NCI-H2081 (cell line): ENCODE measurements at regions not wholly inside any gene's neighbourhood (a gene's known extent, or its start where the extent isn't known, plus 50 kb on each side); places are given as distances from the start of the nearest gene placed in this dataset.

Experiments
- DNase-seq, 2 experiments: peaks; one replicate each; lab custom pipeline; 2025; lab: John Stamatoyannopoulos, UW

DNA sequence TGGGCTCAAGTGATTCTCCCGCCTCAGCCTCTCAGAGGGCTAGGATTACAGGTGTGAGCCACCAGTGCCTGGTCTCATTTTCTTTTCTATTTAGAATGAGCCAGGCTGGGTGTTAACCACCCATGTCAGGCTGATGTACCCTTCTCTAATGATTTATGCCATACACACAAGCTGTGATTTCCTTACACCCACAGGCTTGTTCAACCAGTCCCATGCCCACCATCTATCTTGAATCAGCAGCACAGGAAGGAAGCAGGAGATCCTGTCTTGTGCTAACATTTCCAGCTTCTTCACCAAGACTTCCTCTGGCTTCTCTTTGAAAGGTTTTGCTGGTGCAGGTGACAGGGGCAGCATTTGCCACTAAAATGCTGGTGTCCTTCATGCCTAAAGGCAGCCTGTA is 176.4 kb downstream of the GATA3 start:
- DNase-seq: no peak

DNA sequence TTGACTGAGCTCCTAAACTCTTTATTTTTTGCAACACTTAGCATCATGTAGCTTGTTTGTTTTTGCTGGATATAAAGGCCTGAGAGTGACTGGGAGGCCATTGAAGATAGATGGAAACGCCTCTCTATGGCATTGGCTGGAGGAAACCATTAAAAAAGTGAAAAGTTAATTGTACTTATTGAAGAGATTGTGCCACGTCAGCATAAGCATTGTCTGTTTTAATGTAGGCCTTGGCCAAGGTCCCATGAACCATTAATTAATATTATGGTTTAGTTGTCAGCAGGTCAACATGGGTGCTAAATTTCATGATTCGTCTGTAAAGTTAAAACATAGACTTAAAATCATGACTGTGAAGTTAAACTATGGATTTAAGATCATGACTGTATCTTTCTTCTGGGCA is 178.6 kb downstream of the GATA3 start:
- no peak for DNase-seq

DNA sequence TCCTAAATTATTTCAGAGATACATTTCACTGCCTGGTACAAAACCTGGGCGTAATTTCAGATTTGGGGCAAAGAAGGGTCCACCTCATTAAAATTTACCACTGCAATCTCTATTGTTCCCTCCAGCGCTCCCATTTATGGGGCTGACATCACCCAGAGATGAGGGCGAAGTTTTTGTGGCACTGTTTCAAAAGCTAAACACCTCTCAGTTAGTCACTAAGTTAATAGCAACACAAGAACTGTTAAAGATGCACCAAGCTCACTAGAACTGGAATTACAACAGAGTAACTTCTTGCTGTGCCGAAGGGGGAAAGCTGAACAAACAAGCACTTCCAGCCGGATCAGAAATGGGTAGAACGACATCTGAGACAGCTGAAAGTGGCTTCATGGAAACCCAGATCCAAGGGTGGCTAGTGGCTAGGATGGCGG is 179.4 kb downstream of the GATA3 start:
- DNase-seq: no peak

DNA sequence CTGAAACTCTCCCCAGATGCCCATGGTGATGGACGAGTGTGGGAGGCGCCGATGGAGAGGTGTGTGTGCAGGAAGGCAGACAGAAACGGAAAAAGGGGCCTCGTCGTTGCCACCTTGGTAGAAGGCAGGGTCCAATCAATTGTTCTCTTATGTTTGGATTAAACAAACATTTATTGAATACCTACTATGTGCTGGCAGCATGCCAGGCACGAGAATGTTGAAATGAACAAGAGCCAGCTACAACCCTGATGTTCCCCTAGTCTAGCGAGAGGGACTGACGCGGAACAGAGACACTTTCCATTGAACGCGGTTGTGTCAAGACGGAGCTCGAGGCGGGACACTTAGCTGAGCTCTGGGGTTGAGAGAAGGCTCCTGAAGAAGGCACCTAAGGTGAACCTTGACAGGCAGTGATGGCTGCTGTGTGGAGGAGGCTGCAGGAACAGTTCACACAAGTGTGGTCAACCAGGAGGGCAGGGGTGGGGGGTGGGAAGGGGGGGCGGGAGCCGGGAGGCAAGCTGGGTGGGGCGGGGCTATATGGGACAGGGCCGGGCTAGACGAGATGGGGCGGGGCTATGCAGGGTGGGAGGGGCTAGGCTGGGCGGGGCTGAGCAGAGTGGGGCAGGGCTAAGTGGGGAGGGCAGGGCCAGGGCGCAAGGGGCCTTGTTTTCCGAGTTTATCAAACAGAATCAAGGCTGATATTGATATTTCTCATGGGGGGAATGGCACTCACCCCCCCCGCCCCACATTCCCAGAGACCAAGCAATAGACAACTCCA is 181.0 kb downstream of the GATA3 start:
- DNase-seq: no peak

DNA sequence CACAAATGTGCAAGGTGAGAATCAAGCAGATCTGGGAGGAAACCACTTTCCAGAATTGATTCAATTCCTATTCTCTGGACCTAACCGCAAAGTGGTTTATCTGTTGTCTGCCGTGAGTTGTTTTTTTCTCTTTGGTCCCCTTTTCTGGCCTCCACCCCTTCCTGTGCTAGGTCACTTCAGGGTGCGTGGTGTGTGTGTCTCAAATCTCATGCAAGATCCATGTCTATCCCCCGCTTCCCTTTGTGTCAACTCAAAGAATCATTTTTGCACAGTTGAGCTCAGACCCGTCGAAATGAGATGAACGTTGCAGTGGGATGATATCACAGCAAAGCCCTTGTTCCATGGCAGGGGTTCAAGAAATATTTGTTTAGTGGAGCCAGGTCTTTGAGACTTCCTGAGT is 184.5 kb downstream of the GATA3 start:
- no peak for DNase-seq

DNA sequence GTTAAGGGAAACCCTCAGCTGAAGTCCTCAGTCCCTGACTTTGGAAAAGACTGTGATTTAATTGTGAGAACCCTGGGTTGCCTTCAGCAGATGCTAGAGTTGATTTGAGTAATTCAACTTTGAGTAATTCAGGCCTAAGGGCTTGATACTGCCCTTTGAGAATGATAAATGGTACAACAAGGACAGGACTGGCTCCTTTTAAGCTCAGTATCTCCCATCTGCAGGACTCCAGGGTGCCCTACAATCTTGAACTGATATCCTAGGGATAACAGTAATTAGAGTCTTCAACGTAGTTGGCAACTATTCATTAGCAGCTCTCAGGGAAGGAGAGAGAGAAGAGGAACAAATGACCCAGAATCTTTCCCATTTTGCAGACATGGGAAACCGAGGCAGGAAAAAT is 186.4 kb downstream of the GATA3 start:
- no peak for DNase-seq

DNA sequence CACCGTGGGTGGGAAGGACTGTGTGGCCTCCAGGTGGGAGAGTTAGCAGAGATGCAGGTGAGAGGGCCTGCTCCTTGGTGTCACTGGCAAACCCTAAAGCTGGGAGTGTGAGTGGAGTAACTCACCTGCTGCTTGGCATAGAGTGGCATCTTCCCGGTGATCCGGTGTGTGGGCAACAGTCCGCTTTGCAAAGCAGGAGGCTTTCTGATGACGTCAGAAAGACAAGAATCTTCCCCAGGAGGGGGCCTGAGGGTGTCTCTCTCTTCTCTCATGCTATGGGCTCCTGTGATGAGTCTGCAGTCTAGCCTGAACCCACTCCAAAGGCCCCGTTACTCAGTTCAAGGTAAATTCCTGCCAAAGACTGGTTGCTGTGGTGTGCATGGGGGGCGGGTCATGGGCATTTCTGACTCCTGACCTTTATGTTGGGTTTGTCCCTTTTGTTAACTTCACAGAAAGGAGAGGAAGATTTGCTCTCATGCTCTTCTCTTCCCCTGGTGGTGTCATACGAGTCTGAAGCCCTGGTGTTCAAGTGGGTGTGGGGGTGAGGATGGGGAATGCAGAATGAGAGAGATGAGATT is 187.9 kb downstream of the GATA3 start:
- no peak for DNase-seq

DNA sequence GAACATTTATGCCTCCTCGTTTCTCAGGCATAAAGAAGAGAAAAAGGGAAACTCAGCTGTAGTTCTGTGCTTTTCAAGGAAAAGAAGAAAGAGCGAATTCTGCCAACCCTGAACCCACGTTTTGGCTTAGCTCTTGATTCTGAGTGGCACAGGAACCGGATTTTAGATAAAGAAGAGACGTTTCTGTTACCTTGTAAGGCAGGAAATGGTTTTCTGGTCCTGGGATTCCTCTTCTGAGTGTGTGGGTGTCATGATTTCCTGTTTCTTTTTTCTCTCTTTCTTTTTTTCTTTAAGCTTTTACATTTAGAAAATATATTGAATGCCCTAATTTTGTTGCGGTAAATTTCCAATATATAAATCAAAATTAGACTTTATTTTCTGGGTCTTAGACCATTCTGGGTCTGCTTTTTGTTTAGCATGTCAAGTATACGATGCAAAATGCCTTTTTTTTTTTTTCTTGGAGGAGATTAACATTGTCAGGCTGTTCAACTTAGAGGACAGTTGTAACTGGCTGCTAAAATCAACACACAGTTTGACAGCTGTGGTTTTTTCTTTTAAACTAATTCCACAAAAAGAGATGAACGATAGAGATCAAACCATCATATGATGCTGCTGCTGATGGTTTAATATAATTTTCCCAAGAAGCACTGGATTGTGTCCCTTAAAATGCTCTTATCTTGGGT is 190.8 kb downstream of the GATA3 start:
- no peak for DNase-seq

DNA sequence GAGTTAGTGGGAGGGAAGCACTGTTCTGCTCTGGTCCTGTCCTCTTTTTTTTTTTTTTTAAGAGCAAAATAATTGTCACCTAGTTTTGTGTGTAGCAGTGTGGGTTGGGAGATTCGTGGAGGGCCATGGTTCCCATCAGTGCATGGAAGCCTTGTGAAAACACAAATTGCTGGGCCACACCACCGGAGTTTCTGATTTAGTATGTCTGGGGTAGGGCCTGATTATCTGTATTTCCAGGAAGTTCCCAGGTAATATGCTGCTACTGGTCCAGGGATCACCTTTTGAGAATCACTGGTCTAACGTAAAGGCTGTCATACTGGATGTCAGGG is 191.3 kb downstream of the GATA3 start:
- no peak for DNase-seq

DNA sequence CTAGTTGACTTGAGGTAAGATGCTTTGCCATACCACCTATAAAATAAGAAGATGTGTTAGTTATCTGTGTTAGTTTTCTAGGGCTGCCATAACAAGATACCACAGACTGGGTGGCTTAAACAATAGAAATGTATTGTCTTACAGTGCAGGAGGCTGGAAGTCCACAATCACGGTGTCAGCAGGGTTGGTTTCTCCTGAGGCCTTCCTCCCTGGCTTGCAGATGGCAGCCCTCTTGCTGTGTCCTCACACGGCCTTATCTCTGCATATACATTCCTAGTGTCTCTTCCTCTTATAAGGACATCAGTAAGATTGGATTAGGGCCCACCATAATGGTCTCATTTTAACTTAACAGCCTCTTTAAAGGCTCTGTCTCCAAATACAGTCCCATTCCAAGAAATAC is 192.1 kb downstream of the GATA3 start:
- DNase-seq: no peak

DNA sequence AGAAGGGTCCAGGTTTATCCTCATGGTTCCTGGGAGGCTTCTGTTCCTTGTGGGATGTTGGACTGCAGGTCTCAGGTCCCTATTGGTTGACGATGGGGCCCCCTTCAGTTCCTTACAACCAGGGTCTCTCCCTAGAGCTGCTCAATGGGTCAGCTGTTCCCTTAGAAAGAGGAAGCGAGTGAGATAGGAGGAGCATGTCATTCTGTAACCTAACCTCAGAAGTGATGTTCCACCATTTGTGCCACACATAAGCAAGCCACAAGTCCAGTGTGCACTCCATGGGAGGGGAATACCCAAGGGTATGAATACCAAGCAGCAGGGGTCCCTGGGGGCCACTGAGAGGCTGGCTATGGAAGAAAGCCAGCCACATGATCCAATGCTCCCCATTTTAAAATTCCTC is 192.7 kb downstream of the GATA3 start:
- no peak for DNase-seq

DNA sequence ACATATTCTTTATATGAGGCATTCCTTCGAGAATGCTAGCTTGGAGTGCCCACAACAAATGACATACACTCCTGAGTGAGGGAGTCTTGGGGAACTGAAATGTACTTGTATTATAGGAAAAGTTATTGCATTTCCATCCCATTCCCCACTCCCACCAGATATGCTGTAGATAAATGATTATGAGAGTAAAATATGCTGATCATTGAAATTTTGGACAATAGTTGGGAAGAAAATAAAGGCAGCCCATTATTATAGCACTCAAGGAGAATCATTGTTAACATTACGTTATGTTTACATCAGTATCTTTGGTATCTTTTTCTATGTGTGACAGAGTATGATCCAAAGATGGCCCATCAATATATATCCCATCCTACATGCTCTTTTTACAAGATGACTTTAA is 194.4 kb downstream of the GATA3 start:
- DNase-seq: no peak

DNA sequence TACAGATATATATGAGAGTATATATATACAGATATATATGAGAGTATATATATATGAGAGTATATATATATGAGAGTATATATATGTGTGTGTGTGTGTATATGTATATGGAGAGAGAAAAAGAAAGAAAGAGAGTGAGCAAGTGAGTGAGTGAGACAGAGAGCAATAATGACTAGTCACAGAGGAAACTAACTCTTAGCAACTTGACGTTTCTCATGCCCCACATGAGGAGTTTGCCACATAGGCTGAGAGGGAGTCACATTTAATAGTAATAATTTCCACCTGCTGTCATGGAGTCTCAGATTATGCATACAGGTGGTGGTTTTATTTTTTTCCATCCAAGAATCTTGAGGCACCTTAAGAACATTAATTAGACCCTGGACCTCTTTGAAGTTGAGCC is 199.9 kb downstream of the GATA3 start:
- DNase-seq: no peak

DNA sequence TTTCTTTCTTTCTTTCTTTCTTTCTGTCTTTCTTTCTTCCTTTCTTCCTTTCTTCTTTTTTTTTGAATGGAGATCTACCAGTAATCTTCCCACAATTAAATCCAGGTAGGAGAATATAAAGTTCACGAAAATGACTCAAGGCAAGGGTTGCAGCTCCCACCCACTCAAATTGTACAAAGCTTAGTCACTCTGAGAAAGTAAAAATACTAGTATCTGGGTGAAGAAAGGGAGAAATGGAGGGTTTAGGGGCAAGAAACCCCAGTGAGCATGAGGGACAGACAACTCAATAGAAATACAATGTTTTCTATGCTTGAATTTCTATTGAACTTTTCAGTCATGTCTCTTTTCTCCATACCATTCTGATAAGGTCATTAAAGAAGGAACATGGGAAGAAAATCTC is 200.8 kb downstream of the GATA3 start:
- DNase-seq: no peak

DNA sequence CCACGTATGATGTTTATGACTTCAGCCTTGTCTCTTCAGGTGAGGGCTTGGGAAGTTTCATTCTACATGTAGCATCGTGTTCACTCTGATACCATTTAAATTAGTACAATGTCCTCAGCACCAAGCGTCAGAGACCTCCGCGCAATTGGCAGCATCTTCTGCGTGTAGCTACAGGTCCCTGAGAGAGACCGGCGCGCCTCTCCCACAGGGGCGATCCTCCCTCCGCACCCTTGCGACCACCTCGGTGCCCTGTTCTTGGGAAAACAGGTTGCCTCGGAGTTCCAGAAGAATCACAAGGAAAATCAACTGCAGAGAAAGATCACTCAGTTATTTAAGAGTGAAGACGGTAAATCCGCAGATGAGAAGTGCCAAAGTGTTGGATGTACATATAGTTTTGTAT is 206.2 kb downstream of the GATA3 start:
- no peak for DNase-seq

DNA sequence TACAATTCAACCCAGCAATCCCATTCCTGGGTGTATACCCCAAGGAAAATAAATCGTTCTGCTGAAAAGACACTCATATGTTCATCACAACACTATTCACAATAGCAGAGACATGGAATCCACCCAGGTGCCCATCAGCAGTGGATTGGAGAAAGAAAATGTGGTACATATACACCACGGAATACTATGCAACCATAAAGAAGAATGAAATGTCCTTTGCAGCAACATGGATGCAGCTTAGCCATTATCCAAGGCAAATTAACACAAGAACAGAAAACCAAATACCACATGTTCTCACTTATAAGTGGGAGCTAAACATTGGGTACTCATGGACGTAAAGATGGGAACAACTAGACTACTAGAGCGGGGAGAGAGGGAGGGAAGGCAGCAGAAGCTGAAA is 207.8 kb downstream of the GATA3 start:
- no peak for DNase-seq

DNA sequence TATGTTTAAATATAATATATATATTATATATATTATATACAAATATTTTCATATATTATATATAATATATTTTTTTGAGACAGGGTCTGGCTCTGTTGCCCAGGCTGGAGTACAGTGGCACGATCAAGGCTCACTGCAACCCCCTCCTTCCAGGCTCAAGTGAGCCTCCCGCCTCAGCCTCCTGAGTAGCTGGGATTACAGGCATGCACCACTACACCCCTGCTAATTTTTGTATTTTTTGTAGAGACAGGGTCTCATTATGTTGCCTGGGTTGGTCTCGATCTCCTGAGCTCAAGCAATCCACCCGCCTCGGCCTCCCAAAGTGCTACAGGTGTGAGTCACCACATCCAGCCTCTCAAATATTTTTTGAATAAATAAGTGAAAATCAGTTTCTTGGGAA is 215.5 kb downstream of the GATA3 start:
- no peak for DNase-seq

DNA sequence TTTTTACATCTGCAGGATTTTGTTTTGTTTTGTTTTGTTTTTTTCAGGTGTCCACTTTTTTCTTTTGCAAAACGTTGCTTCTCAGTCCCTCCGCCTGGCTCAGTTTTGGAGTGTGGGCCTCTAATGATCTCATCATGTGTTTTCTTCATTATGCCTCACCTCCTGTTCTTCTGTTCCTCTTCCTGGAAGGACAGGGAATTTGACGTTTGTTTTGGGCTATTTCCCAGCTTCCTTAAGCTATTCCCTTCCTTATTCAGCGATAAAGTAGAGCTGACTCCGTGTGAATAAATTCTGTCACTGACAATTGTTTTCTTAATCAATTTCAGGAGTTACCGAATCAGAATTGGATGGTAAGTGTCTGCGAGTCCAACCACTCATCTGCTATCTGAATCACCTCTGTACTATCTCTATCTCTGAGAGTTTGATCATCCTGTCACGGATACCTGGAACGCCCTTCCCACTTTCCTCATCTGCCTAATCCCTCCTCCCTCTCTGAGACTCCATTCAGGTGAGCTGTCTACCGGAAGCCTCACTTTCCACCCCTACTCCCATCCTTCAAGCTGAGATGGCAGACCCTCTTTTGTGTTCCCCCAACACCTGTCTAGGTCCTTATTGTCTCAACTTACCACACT is 218.4 kb downstream of the GATA3 start:
- no peak for DNase-seq

DNA sequence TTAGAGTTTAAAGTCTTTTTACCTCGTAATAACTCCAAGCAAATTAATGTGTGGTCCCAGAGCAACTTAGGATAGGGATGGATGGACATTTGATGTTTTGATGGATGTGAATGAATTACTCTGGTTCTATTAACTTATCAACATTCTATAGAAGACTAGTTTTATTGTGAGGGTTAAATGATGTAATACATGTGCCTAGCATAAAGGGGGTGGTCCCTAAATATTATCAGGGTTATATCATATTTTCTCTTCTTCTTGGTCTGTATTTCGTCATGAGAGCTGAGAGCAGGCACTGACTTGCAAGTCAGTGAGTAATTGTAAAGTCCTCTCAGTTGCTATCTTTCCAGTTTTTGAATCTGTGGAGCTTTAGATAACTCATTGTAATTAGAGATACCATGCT is 219.3 kb downstream of the GATA3 start:
- no peak for DNase-seq

DNA sequence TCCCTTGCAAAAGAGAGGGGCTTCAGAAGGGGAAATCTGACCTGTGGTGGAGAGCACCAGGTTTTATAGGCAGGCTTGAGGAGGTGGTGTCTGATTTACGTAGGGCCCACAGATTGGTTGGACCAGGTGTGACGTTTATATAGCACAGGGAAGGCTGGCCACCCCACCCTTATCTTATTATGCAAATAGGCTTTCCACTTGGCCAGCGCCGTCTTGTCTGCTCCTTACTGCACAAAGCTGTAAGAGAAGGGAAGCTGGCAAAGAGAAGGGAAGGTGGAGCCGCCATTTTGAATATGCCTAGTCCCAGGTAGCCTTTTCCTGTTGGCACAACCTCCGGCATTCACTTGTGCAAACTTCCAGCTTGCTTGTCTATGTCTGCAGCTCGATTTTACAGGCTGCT is 221.4 kb downstream of the GATA3 start:
- no peak for DNase-seq

DNA sequence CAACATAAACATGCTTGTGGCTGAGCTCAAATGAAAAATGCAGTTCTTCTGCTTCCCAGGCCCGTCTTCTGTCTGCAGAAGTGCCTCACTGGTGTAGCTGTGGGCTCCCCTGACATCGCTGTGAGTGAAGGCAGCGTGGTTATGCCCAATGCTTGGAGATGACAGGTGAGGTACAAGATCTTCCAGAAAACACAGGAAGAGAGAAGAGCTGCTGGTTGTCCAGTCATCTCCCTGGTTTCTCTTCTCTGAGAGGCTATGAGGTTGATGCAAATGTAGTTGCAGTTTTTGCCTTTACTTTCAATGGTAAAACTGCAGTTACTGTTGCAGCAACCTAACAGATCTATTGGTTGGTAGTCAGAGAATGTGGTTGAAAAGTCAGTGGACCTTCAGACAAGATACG is 223.6 kb downstream of the GATA3 start:
- no peak for DNase-seq

DNA sequence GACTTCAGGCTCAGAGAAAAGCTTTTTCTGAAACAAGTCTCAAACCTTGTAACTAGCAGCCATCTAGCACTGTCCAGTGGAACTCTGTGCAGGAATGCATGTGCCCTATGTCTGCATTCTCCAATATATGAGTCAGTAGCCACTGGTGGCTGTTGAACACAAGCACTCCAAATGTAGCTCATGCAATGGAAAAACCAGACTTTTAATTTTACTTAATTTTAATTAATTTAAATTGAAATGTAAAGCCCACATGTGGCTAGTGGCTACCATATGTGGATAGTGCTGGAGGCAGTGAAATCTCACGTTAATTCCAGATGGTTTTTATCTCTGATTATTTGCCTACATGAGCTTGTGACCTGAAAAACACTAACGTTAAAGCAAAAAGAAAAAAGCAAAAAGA is 225.1 kb downstream of the GATA3 start:
- no peak for DNase-seq

DNA sequence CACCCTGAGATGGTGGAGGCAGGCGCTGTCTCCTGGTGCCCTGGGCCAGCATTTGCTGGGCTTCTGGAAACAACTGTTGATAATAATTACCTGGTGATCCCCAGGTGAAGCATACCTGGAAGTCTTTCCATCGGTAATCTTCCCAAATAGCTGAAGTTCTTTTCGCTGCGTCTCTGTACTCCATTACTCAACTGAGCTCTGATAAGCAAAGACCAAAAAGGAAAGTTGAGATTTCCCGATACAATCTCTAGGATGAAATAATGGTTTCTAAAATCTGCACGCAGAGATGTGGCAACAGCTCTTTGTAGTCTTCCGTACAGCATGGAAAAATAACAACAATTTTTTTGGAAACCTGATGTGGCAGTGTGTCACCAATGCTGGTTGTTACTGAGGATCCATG is 226.5 kb downstream of the GATA3 start:
- no peak for DNase-seq
